Activated T-cell treated with anti-CD3 and anti-CD28 coated beads for 1 hour (primary cell): ENCODE measurements at regions not wholly inside any gene's neighbourhood (a gene's known extent, or its start where the extent isn't known, plus 50 kb on each side); places are given as distances from the start of the nearest gene placed in this dataset.
A peak's percentile ranks its signal among the peaks of the same experiment; 100 is the strongest.
"Not testable (repeated sequence)": the region's sequence is repeated elsewhere in the genome, so short reads cannot be mapped to it uniquely, and the experiment has no call there.

Experiments used
- DNase-seq: peaks from one replicate; pipeline ENCODE4 v3.0.0-alpha.2; 2020; ENCODE audit warnings: low read depth

- DNase-seq: not testable (repeated sequence)
Measured at GRCh38 chr1:224029286-224030025, 84.5 kb upstream of the FBXO28 start.

- DNase-seq: not testable (repeated sequence)
Measured at GRCh38 chr1:224028802-224029201, 85.1 kb upstream of the FBXO28 start.

DNA sequence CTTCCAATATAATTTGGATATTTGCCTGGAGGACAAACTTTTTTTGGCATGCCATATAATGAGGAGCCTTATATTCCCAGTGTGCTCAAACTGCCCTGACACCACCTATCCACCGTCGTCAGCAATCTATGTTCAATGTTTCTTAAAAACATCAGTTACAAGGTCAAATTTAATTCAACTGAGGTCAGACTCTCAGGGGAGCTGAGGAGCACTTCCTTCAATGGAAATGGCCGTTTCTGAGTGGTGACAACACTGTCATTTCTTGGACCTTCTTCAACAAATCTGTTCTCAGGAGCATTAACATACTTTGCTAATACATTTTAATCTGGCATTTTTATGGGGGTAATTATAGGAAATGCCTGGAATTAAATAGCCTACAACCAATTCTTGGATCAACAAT is 90.8 kb upstream of the FBXO28 start:
- DNase-seq: not testable (repeated sequence)

- DNase-seq: not testable (repeated sequence)
Measured at GRCh38 chr1:224022249-224022970, 91.5 kb upstream of the FBXO28 start.

DNA sequence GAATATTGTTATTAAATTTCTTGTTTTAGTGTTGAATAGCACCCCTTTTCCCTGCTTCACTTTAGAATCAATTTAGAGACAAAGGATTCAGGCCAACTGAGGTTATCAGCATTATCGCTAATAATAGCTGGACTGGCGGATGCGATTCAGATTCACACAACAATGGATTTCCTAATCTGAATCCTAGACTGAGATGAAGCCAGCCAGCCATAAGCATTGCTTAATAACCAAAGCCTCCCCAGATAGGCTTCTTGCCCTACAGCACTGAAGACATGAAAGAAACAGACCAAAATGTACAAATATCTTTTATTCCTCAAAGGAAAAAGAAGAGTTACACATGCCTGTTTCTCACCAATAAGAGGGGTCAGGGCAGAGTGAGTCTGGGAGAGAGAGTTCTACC is 94.0 kb upstream of the FBXO28 start:
- DNase-seq: not testable (repeated sequence)

- DNase-seq: not testable (repeated sequence)
Measured at GRCh38 chr1:224015782-224016181, 98.1 kb upstream of the FBXO28 start.

- DNase-seq: no peak
Measured at GRCh38 chr1:224014330-224014649, 99.6 kb upstream of the FBXO28 start.

- not testable (repeated sequence) for DNase-seq
Measured at GRCh38 chr1:224013626-224014329, 100.1 kb upstream of the FBXO28 start.

GRCh38 chr1:224012807-224013434 is 101.0 kb upstream of the FBXO28 start:
- not testable (repeated sequence) for DNase-seq

- DNase-seq: not testable (repeated sequence)
Measured at GRCh38 chr1:224012162-224012561, 101.7 kb upstream of the FBXO28 start.

- not testable (repeated sequence) for DNase-seq
Measured at GRCh38 chr1:224011751-224012150, 102.2 kb upstream of the FBXO28 start.

DNA sequence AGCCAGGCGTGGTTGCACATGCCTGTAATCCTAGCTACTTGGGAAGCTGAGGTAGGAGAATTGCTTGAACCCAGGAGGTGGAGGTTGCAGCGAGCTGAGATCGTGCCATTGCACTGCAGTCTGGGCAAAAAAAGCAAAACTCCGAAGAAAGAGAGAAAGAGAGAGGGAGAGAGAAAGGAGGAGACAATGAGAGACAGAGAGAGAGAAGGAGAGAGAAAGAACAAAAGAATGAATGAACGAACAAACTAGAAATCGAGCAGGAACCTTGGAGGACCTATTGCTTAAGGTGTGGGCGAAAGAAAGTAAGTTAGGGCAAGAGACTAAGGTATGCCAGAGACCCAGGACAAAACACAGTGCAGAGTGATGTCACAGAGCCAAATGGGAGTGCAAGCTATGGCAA is 102.8 kb upstream of the FBXO28 start:
- not testable (repeated sequence) for DNase-seq

GRCh38 chr1:224005973-224006372 is 107.9 kb upstream of the FBXO28 start:
- DNase-seq: not testable (repeated sequence)

DNA sequence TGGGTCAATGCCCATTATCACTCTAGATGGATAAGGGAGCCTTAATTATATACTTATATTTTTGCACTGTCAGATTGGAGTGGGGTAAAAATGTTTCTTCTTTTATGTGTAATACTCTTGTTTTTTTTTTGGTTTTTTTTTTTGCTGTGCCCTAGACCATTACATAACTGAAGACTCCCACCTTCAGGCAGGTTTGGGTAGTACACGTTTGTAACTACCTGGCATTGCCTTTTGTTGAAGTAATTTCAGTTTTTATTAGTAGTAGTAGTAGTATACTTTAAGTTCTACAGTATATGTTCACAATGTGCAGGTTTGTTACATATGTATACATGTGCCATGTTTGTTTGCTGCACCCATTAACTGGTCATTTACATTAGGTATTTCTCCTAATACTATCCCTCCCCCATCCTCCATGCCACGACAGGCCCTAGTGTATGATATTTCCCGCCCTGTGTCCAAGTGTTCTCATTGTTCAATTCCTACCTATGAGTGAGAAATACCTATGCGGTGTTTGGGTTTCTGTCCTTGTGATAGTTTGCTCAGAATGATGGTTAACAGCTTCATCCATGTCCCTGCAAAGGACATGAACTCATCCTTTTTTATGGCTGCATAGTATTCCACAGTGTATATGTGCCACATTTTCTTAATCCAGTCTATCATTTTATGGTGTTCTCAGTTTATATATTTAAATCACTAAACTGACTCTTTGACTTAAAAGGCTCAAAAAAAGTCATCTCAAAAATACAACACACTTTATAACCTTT is 109.2 kb upstream of the FBXO28 start:
- peak; percentile 35 for DNase-seq

- not testable (repeated sequence) for DNase-seq
Measured at GRCh38 chr1:224003896-224004295, 110.0 kb upstream of the FBXO28 start.

GRCh38 chr1:224001757-224002156 is 112.2 kb upstream of the FBXO28 start:
- not testable (repeated sequence) for DNase-seq

DNA sequence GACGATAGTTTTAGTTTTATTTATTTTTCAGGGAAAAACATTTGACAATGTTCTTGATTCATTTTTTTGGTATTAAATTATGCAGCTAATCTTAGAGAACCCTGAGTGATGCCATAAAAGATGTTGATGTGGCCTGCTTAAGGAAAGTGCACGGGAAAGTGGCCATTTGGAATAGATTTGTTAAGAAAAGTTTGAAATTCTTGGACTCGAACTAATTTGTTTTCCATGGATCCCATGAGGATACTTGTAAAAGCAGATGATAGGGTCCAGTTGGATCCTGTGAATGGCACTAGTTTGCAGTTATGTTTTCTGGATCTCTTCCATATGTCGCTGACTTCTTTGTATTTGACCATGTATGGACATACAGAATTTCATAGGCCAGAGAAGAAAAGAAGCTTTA is 114.2 kb upstream of the FBXO28 start:
- DNase-seq: not testable (repeated sequence)

DNA sequence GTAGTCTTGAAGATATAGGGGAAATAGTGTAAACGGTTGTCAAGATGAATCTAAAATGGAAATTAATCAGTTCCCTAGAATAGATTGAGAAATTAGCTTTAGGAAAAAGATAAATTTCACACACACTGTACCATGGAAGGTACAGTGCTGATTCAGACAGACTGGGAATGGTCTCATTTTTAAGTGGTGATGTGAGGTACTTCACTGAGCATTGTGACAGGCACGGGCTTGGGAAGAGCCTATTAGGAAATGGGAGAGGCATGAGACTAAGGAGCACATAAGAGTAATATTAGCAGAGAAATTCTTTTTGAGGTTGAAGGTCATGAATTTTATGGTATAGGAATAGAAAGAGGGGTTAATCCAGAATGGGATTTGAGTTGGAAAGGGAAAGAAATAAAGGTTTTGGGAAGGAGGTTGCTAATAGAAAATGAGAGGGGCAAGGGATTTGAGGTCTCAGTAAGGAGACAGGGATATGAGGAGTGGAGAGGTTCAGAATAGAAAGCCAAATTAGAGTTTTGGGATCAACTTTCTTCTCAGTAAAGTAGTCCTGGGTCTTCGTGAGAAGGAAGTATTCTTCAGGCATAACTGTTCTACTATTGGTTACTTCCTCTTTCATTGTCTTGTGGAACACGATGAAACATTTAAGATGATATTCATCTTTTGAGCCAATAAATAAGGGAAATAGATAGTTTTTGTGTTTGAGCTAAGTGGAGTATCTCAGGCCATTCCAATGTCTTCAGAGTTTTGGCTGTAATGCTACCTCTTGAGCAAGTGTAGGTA is 115.0 kb upstream of the FBXO28 start:
- DNase-seq: not testable (repeated sequence)

DNA sequence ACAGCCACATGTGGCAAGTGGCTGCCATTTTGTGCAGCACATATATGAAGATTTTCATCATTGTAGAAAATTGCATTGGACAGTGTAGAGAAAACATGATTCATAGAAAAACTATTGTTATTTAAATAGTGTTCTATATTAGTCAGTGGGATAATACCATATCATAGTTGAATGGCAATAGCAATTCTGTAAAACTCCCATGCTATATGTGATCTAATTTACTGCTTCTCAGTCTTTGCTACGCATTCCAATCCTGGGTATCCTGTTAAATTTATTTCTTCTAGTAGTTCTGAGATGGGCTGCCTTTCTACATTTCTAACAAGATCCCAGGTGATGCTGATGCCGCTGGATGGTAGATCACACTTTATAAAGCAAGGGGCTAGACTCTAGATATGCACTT is 117.5 kb upstream of the FBXO28 start:
- DNase-seq: not testable (repeated sequence)

- DNase-seq: peak; percentile 99
Measured at GRCh38 chr1:223992456-223993246, 121.3 kb upstream of the FBXO28 start.
